ENCODE measurements at regions not wholly inside any gene's neighbourhood (a gene's known extent, or its start where the extent isn't known, plus 50 kb on each side); places are given as distances from the start of the nearest gene placed in this dataset.

DNA sequence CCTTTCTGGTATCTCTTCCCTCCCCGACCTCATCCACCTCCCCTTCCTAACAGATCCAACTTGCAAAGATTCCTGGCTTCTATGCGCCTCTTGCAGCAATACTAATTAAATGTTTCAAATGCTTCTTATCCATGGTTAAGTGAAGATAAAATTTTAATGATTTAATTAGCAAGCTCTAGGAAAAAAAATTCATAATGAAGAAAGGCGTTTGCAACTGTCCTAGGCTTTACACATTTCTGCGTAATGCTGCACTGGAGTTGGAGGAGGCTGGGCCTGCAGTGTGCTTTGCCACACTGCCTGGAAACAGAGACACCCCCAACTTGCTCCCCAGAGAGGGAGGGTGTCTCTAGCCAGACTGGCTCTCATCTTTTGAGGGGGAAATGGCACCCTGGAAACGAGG, 123.9 kb upstream of the CARD11 start:
- no peak for DNase-seq
- 80% methylated on average over 4 of the region's 5 CpGs for WGBS (ENCODE audit: insufficient coverage)
- Histone ChIP-seq H3K4me1 (ENCODE audit: control insufficient read depth, insufficient read depth, low read length) (peaks cover 10% of the 10 kb centered on the region), H3K9me3 (ENCODE audit: control insufficient read depth, insufficient read depth, low read length) (no peaks in the 10 kb centered on the region), H3K4me3 (ENCODE audit: low read length) (no peak overlapping the region), H3K27ac (ENCODE audit: low read length) (no peak overlapping the region), H3K36me3 (ENCODE audit: control insufficient read depth, insufficient read depth, low read length) (no peaks in the 10 kb centered on the region), H3K27me3 (ENCODE audit: control insufficient read depth, insufficient read depth, low read length) (peaks cover 4% of the 10 kb centered on the region)
- TF ChIP-seq, protein P1, sequence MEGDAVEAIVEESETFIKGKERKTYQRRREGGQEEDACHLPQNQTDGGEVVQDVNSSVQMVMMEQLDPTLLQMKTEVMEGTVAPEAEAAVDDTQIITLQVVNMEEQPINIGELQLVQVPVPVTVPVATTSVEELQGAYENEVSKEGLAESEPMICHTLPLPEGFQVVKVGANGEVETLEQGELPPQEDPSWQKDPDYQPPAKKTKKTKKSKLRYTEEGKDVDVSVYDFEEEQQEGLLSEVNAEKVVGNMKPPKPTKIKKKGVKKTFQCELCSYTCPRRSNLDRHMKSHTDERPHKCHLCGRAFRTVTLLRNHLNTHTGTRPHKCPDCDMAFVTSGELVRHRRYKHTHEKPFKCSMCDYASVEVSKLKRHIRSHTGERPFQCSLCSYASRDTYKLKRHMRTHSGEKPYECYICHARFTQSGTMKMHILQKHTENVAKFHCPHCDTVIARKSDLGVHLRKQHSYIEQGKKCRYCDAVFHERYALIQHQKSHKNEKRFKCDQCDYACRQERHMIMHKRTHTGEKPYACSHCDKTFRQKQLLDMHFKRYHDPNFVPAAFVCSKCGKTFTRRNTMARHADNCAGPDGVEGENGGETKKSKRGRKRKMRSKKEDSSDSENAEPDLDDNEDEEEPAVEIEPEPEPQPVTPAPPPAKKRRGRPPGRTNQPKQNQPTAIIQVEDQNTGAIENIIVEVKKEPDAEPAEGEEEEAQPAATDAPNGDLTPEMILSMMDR (IDR thresholded peaks at IDR 0.05), result no peak
- H3K9me3 Mint-ChIP-seq, result no peaks in the 10 kb centered on the region
- peaks cover 34 to 55% of the 10 kb centered on the region in 2 donors for H3K27me3 Mint-ChIP-seq (ENCODE audit: low read depth in 2 of 2)
- peaks cover 13 to 19% of the 10 kb centered on the region in 2 donors for H3K4me1 Mint-ChIP-seq
- ATAC-seq, result no peak
- no peak overlapping the region for H3K27ac Mint-ChIP-seq
- intact Hi-C loops (cut with micrococcal nuclease), result no loop called here
- H3K4me3 Mint-ChIP-seq, result no peak overlapping the region
- no peaks in the 10 kb centered on the region for H3K36me3 Mint-ChIP-seq

DNA sequence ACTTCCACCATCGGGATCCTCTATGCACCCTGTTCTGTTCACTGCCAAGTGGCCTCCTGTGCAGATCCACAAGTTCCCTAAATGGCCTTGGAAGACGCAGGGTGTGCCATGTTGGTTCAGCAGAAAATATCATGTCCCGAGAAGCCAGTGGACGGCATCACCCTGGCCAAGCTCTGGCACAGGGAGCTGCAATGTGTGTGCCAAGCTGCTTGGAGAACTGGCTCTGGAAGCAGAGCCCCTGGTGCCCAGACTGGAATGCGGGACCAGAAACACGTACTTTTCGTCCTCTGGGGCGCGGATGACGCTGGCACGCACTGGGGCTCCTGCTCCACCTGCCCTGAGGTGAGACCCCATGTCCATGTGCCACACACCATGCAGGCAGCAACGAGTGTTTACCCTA, 124.7 kb upstream of the CARD11 start:
- H3K27ac ChIP-seq (ENCODE audit: low read length), result no peak overlapping the region
- peaks cover 4% of the 10 kb centered on the region for H3K27me3 ChIP-seq (ENCODE audit: control insufficient read depth, insufficient read depth, low read length)
- TF ChIP-seq, protein P1 (IDR thresholded peaks at IDR 0.05), result no peak
- H3K36me3 Mint-ChIP-seq, result no peaks in the 10 kb centered on the region
- H3K4me3 ChIP-seq (ENCODE audit: low read length), result no peak overlapping the region
- no peaks in the 10 kb centered on the region for H3K9me3 ChIP-seq (ENCODE audit: control insufficient read depth, insufficient read depth, low read length)
- H3K4me1 ChIP-seq (ENCODE audit: control insufficient read depth, insufficient read depth, low read length), result peaks cover 10% of the 10 kb centered on the region
- ATAC-seq (no peak), DNase-seq (no peak)
- H3K9me3 Mint-ChIP-seq, result no peaks in the 10 kb centered on the region
- no peaks in the 10 kb centered on the region for H3K36me3 ChIP-seq (ENCODE audit: control insufficient read depth, insufficient read depth, low read length)
- peaks cover 40 to 58% of the 10 kb centered on the region in 2 donors for H3K27me3 Mint-ChIP-seq (ENCODE audit: low read depth in 2 of 2)
- intact Hi-C loops (cut with micrococcal nuclease), result no loop called here
- WGBS (ENCODE audit: insufficient coverage), result 82% methylated on average over 12 of the region's 12 CpGs
- H3K4me3 Mint-ChIP-seq, result no peak overlapping the region
- no peak overlapping the region for H3K27ac Mint-ChIP-seq
- peaks cover 13 to 19% of the 10 kb centered on the region in 2 donors for H3K4me1 Mint-ChIP-seq

DNA sequence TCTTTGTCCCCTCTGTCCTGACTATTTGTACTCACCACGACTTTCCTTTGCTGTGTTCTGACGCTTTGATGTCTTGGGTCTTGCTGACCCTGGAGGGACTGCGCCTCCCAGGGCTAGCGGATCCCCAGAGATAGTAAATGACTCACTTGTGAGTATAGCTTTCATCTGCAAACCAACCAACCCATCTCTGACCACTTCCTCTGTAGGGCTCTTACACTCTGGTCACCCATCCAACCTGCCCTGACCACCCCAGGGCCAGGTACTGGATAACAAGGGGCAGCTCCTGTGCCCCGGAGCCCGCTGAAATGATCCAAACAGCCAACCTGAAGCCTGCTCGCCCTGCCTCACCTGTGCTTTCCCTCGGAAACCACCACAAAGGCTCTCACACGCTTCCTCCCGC, 125.2 kb upstream of the CARD11 start:
- H3K4me1 Mint-ChIP-seq, result peaks cover 13 to 19% of the 10 kb centered on the region in 2 donors
- H3K27ac ChIP-seq (ENCODE audit: low read length), result no peak overlapping the region
- WGBS (ENCODE audit: insufficient coverage), result 38% methylated on average over 10 of the region's 10 CpGs
- H3K27me3 Mint-ChIP-seq (ENCODE audit: low read depth in 2 of 2), result peaks cover 42 to 61% of the 10 kb centered on the region in 2 donors
- H3K4me1 ChIP-seq (ENCODE audit: control insufficient read depth, insufficient read depth, low read length), result peaks cover 10% of the 10 kb centered on the region
- TF ChIP-seq, protein P1 (IDR thresholded peaks at IDR 0.05), result no peak
- H3K9me3 Mint-ChIP-seq, result no peaks in the 10 kb centered on the region
- no peaks in the 10 kb centered on the region for H3K36me3 Mint-ChIP-seq
- H3K27me3 ChIP-seq (ENCODE audit: control insufficient read depth, insufficient read depth, low read length), result peaks cover 4% of the 10 kb centered on the region
- no peak overlapping the region for H3K4me3 ChIP-seq (ENCODE audit: low read length)
- H3K4me3 Mint-ChIP-seq, result peak overlapping the region; percentile 4
- intact Hi-C loops (cut with micrococcal nuclease), result no loop called here
- peak overlapping the region in 1 of 2 donors; percentile 53 for H3K27ac Mint-ChIP-seq
- no peaks in the 10 kb centered on the region for H3K36me3 ChIP-seq (ENCODE audit: control insufficient read depth, insufficient read depth, low read length)
- ATAC-seq (peak; percentile 8 to 87 (median 65)), DNase-seq (no peak)
- no peaks in the 10 kb centered on the region for H3K9me3 ChIP-seq (ENCODE audit: control insufficient read depth, insufficient read depth, low read length)

DNA sequence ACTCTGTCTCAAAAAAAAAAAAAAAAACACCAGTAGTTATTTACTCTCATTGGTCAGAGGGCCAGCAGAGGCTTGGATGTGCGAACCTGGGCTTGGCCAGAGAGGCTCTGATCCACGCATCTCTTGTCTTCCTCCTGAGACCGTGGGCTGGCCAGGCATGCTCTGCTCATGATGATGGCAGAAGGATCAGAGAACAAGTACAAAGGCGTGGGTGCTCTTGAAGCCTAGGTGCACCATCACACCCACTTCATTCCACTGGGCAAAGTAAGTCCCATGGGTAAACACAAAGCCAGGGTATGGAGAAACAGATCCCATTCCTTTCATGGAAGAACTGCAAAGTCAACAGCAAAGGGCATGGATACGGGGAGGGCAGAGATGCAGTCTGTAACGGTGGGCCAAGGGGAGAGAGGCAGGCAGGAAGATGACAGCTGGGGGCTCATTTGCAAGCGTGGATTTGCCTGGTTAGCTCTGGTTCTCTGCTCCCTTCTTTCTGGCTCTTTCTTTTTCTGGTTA, 128.2 kb upstream of the SDK1 start:
- TF ChIP-seq, protein P1 (IDR thresholded peaks at IDR 0.05), result no peak
- ATAC-seq, result no peak
- no peak overlapping the region for H3K4me3 ChIP-seq (ENCODE audit: low read length)
- no peak overlapping the region for H3K4me3 Mint-ChIP-seq
- H3K9me3 ChIP-seq (ENCODE audit: control insufficient read depth, insufficient read depth, low read length), result no peaks in the 10 kb centered on the region
- H3K27ac Mint-ChIP-seq, result no peak overlapping the region
- WGBS (ENCODE audit: insufficient coverage), result 87% methylated on average over 7 of the region's 7 CpGs
- H3K36me3 Mint-ChIP-seq, result no peaks in the 10 kb centered on the region
- peaks cover 13 to 15% of the 10 kb centered on the region in 2 donors for H3K4me1 Mint-ChIP-seq
- H3K9me3 Mint-ChIP-seq, result no peaks in the 10 kb centered on the region
- H3K27ac ChIP-seq (ENCODE audit: low read length), result no peak overlapping the region
- DNase-seq, result no peak
- no peaks in the 10 kb centered on the region for H3K36me3 ChIP-seq (ENCODE audit: control insufficient read depth, insufficient read depth, low read length)
- H3K4me1 ChIP-seq (ENCODE audit: control insufficient read depth, insufficient read depth, low read length), result peaks cover 10% of the 10 kb centered on the region
- peaks cover 4% of the 10 kb centered on the region for H3K27me3 ChIP-seq (ENCODE audit: control insufficient read depth, insufficient read depth, low read length)
- peaks cover 35 to 47% of the 10 kb centered on the region in 2 donors for H3K27me3 Mint-ChIP-seq (ENCODE audit: low read depth in 2 of 2)
- intact Hi-C loops (cut with micrococcal nuclease), result no loop called here

Data from natural killer cell (primary cell).